Liver (tissue), 3 donors: ENCODE measurements at regions not wholly inside any gene's neighbourhood (a gene's known extent, or its start where the extent isn't known, plus 50 kb on each side); places are given as distances from the start of the nearest gene placed in this dataset.

ENCODE experiments used
- CTCF ChIP-seq: fragments of 150-350 bp; IDR thresholded peaks from 2 replicates; pipeline ENCODE4 v1.5.1; 2017; ENCODE audit warnings: improper control_type of control experiment, low read depth, low read length; ENCODE audit not compliant: missing input control
- EGR1 ChIP-seq, 2 donors: IDR thresholded peaks; 2 replicates each; pipeline ENCODE4 v1.6.1; 2016 to 2018; ENCODE audit warnings: antibody characterized with exemption in 2 of 2, low read depth in 2 of 2
- HNF4A ChIP-seq, 2 donors: conservative IDR thresholded peaks; 2 replicates each; pipeline ENCODE4 v1.6.1; 2016; ENCODE audit warnings: antibody characterized with exemption in 2 of 2, mild to moderate bottlenecking in 2 of 2
- NR2F2 ChIP-seq: IDR thresholded peaks from 2 replicates; pipeline ENCODE4 v1.6.1; 2016; ENCODE audit warnings: antibody characterized with exemption
- REST ChIP-seq: IDR thresholded peaks from 2 replicates; pipeline ENCODE4 v1.6.1; 2016; ENCODE audit warnings: antibody characterized with exemption, mild to moderate bottlenecking
- RXRA ChIP-seq, 2 donors: IDR thresholded peaks; 2 replicates each; pipeline ENCODE4 v1.6.1; 2017 to 2018; ENCODE audit warnings: antibody characterized with exemption in 2 of 2, mild to moderate bottlenecking in 1 of 2
- TAF1 ChIP-seq: conservative IDR thresholded peaks from 2 replicates; pipeline ENCODE4 v1.6.1; 2016; ENCODE audit warnings: antibody characterized with exemption, mild to moderate bottlenecking
- donor health status: healthy.
- donor health status: healthy.

GRCh38 chr22:47645450-47645914 is 883.0 kb downstream of the TBC1D22A start:
- TF ChIP-seq CTCF (no peak), REST (no peak), NR2F2 (no peak), RXRA (IDR thresholded peaks at IDR 0.05) (no peak), HNF4A (conservative IDR thresholded peaks at IDR 0.05) (no peak), TAF1 (no peak), EGR1 (IDR thresholded peaks at IDR 0.05; ENCODE audit: low read depth in 2 of 2) (no peak)
